ENCODE measurements at regions not wholly inside any gene's neighbourhood (a gene's known extent, or its start where the extent isn't known, plus 50 kb on each side); places are given as distances from the start of the nearest gene placed in this dataset.

DNA sequence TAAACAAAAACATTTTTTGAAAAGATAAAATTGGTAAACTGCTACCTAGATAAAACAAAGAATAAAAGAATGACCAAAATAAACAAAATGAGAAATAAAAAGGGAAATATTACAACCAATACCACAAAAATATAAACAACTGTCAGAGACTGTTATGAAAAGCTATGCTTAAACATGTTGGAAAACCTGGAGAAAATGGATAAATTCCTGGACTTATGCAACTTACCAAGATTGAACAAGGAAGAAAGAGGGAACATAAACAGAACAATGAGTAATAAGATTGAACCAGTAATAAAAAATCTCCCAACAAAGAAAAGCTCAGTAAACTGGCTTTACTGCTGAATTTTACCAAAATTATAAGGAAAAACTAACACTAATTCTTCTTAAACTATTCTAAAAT, 518.7 kb downstream of the GRXCR1 start:
- in situ Hi-C loops (cut with MboI; ENCODE audit: low pct_unique_long_range_greater_than_20kb, low sequenced_read_pairs, unreplicated experiment), result no loop called here
- TF ChIP-seq, protein P1, sequence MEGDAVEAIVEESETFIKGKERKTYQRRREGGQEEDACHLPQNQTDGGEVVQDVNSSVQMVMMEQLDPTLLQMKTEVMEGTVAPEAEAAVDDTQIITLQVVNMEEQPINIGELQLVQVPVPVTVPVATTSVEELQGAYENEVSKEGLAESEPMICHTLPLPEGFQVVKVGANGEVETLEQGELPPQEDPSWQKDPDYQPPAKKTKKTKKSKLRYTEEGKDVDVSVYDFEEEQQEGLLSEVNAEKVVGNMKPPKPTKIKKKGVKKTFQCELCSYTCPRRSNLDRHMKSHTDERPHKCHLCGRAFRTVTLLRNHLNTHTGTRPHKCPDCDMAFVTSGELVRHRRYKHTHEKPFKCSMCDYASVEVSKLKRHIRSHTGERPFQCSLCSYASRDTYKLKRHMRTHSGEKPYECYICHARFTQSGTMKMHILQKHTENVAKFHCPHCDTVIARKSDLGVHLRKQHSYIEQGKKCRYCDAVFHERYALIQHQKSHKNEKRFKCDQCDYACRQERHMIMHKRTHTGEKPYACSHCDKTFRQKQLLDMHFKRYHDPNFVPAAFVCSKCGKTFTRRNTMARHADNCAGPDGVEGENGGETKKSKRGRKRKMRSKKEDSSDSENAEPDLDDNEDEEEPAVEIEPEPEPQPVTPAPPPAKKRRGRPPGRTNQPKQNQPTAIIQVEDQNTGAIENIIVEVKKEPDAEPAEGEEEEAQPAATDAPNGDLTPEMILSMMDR (IDR thresholded peaks at IDR 0.05; ENCODE audit: extremely low read depth, insufficient read depth, missing control alignments), result no peak
- DNase-seq (ENCODE audit: low spot score), result no peak

DNA sequence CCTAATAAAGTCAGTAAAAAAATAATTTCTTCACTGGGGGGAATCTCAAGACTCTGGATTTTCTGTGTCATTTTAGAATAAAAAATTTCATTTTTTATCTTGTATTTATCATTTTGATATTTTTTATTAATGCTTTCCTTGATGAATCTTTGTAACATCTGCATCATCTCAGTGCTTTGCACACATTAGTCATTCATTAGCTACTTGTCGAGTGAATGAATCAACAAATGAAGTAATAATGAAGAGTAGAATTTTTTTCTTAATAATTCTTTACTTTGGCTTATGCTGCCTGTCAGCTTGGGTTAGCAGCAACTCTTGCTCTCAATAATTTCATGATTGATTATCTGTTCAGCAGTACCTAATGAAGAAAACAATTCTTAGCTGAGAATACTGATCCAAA, 530.8 kb downstream of the GRXCR1 start:
- TF ChIP-seq, protein P1 (IDR thresholded peaks at IDR 0.05; ENCODE audit: extremely low read depth, insufficient read depth, missing control alignments), result no peak
- no peak for DNase-seq (ENCODE audit: low spot score)
- in situ Hi-C loops (cut with MboI; ENCODE audit: low pct_unique_long_range_greater_than_20kb, low sequenced_read_pairs, unreplicated experiment), result no loop called here

GRCh38 chr4:43425206-43425605, 532.7 kb downstream of the GRXCR1 start:
- TF ChIP-seq, protein P1 (IDR thresholded peaks at IDR 0.05; ENCODE audit: extremely low read depth, insufficient read depth, missing control alignments), result no peak
- in situ Hi-C loops (cut with MboI; ENCODE audit: low pct_unique_long_range_greater_than_20kb, low sequenced_read_pairs, unreplicated experiment), result no loop called here
- DNase-seq (ENCODE audit: low spot score), result no peak

- no peak for DNase-seq (ENCODE audit: low spot score)
- in situ Hi-C loops (cut with MboI; ENCODE audit: low pct_unique_long_range_greater_than_20kb, low sequenced_read_pairs, unreplicated experiment), result no loop called here
- TF ChIP-seq, protein P1 (IDR thresholded peaks at IDR 0.05; ENCODE audit: extremely low read depth, insufficient read depth, missing control alignments), result no peak
Measured at GRCh38 chr4:43435291-43435690, 542.8 kb downstream of the GRXCR1 start.

DNA sequence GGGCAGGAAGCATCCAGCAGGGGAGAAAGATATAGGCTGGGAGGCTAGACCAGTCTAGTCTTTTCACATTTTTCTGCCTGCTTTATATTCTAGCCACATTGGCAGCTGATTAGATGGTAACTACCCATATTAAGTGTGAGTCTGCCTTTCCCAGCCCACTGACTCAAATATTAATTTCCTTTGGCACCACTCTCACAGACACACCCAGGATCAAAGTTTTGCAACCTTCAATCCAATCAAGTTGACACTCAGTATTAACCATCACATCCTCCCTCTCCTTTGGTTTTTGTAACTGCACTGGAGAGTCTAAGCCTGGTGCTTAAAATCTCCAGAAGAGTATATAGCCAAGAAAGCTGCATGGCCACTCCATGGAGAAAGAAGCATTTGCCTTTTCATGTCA, 560.4 kb downstream of the GRXCR1 start:
- no peak for DNase-seq (ENCODE audit: low spot score)
- TF ChIP-seq, protein P1 (IDR thresholded peaks at IDR 0.05; ENCODE audit: extremely low read depth, insufficient read depth, missing control alignments), result no peak
- in situ Hi-C loops (cut with MboI; ENCODE audit: low pct_unique_long_range_greater_than_20kb, low sequenced_read_pairs, unreplicated experiment), result no loop called here

GRCh38 chr4:43456383-43456782, 563.9 kb downstream of the GRXCR1 start:
- TF ChIP-seq, protein P1 (IDR thresholded peaks at IDR 0.05; ENCODE audit: extremely low read depth, insufficient read depth, missing control alignments), result no peak
- in situ Hi-C loops (cut with MboI; ENCODE audit: low pct_unique_long_range_greater_than_20kb, low sequenced_read_pairs, unreplicated experiment), result no loop called here
- no peak for DNase-seq (ENCODE audit: low spot score)

- TF ChIP-seq, protein P1 (IDR thresholded peaks at IDR 0.05; ENCODE audit: extremely low read depth, insufficient read depth, missing control alignments), result no peak
- DNase-seq (ENCODE audit: low spot score), result no peak
- in situ Hi-C loops (cut with MboI; ENCODE audit: low pct_unique_long_range_greater_than_20kb, low sequenced_read_pairs, unreplicated experiment), result no loop called here
Measured at GRCh38 chr4:43457866-43458265, 565.4 kb downstream of the GRXCR1 start.

Data from GM13977 (cell line).